Tibial artery (tissue), 4 donors: ENCODE measurements at regions not wholly inside any gene's neighbourhood (a gene's known extent, or its start where the extent isn't known, plus 50 kb on each side); places are given as distances from the start of the nearest gene placed in this dataset.

ENCODE experiments used
- DNase-seq, 2 donors: peaks; one replicate each; pipeline ENCODE4 v3.0.0-alpha.2; 2019
- H3K27ac ChIP-seq, 2 donors: fragments of 200-600 bp; sonication (generic) in 1 of 2; 1 replicate in 1 of 2; 2 replicates in 1 of 2; pipeline ENCODE4 v1.5.1; 2018 to 2019; ENCODE audit warnings: mild to moderate bottlenecking in 1 of 2
- H3K27me3 ChIP-seq, 2 donors: fragments of 200-600 bp; sonication (generic) in 1 of 2; one replicate each; pipeline versions ENCODE4 v1.5.1 to v1.6.0; 2016 to 2019
- H3K36me3 ChIP-seq, 3 donors: fragments of 200-600 bp; sonication (generic) in 2 of 3; one replicate each; pipeline ENCODE4 v1.5.1; 2016 to 2019; ENCODE audit warnings: mild to moderate bottlenecking in 2 of 3
- H3K4me1 ChIP-seq, 4 donors: fragments of 200-600 bp; sonication (generic) in 2 of 4; 1 replicate in 3 of 4; 2 replicates in 1 of 4; pipeline ENCODE4 v1.5.1; 2016 to 2019
- H3K4me3 ChIP-seq, 2 donors: fragments of 200-600 bp; sonication (generic) in 1 of 2; 1 replicate in 1 of 2; 2 replicates in 1 of 2; pipeline ENCODE4 v1.5.1; 2018 to 2019; ENCODE audit warnings: mild to moderate bottlenecking in 2 of 2
- H3K9me3 ChIP-seq, 3 donors: fragments of 200-600 bp; sonication (generic) in 1 of 3; one replicate each; pipeline ENCODE4 v1.5.1; 2016 to 2019
- intact Hi-C: fragments of 100-400 bp; cut with DNase I; formaldehyde crosslinking; loops from one replicate; pipeline ENCODE4 v1.15.0; 2023; ENCODE audit warnings: low total_unique reads
- TF ChIP-seq, protein P1 (sequence below), 2 experiments: fragments of 200-600 bp in 1 of 2; fragments of 450-650 bp in 1 of 2; IDR thresholded peaks; one replicate each; pipeline ENCODE4 v1.5.1; 2017 to 2019; ENCODE audit warnings: antibody characterized with exemption in 2 of 2, mild to moderate bottlenecking in 1 of 2, moderate library complexity in 1 of 2

DNA sequence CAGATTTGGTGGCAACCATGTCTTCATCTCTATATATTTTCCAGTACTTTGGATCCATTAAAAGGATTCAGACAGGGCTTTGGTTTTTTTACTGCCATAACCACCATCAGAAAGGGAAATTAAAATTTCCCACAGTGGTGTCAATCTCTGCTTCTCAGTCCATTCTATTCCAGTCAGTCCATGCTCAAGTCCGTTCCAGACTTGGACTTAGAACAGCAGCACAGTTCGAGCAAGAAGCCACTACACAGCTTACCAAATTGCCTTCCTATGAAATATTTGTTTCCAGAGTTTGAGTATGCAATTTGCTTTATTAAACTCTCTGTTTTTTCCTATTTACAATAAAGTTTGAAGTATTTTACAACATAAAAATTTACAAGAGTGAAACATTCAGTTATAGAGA is 306.5 kb upstream of the GULP1 start:
- Histone ChIP-seq H3K27ac (no peak overlapping the region), H3K27me3 (no peaks in the 10 kb centered on the region), H3K36me3 (no peaks in the 10 kb centered on the region), H3K4me3 (no peak overlapping the region), H3K9me3 (no peaks in the 10 kb centered on the region), H3K4me1 (peaks cover 0 to 39% (median 2%) of the 10 kb centered on the region in 4 donors)
- intact Hi-C loops, result no loop called here
- no peak for DNase-seq
- TF ChIP-seq, protein P1, sequence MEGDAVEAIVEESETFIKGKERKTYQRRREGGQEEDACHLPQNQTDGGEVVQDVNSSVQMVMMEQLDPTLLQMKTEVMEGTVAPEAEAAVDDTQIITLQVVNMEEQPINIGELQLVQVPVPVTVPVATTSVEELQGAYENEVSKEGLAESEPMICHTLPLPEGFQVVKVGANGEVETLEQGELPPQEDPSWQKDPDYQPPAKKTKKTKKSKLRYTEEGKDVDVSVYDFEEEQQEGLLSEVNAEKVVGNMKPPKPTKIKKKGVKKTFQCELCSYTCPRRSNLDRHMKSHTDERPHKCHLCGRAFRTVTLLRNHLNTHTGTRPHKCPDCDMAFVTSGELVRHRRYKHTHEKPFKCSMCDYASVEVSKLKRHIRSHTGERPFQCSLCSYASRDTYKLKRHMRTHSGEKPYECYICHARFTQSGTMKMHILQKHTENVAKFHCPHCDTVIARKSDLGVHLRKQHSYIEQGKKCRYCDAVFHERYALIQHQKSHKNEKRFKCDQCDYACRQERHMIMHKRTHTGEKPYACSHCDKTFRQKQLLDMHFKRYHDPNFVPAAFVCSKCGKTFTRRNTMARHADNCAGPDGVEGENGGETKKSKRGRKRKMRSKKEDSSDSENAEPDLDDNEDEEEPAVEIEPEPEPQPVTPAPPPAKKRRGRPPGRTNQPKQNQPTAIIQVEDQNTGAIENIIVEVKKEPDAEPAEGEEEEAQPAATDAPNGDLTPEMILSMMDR (IDR thresholded peaks at IDR 0.05), result no peak

DNA sequence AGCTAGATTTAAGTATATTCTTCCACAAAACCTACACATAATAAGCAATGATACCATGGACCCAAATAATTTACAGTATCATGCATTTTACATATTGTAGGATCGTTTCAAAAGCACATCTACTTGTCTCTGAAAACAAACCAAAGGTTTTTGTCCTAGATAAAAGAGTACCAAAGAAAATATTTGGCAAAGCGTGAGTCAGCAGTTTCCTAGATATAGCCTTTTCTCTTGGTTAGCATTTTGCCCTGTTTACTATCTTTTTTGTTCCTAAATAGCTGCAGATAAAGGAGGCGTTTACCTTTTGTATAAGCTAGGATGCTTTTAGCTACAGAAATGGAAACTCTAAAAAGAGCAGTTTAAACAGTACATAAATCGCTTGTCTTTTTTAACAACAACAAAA is 305.8 kb upstream of the GULP1 start:
- TF ChIP-seq, protein P1 (IDR thresholded peaks at IDR 0.05), result no peak
- intact Hi-C loops, result no loop called here

DNA sequence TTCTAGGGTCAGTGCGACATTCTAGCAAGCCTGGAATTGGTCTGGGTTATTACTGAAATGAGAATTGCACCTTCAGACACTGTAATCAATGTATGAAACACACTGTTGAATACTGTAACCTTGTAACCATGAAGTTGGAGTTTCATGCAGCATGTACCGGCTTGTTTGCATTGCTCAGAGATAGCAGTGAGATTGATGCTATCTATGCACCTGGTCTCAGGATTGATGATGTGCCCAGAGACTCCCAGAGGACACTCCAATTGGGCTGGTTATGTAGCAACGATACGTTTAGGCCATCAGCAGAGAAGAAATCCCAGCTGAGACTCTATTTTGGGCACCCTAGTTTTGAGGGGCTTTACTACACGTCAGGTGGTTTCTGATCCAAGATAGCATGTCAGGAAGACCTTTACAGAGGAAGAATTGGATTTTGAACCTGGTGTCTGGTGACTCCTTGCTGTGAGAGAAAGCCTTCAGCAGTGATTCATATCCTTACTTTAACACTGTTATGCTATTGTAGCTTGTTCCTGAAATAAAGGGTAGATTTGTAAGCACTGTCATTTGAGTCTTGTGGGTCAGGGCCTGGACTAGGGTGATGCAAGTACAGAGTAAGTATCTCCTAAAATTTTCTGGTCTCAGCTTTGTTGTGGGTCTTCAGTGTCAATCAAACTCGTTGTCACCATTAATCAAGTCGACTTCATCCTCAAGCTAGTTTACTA is 305.1 kb upstream of the GULP1 start:
- H3K9me3 ChIP-seq, result no peaks in the 10 kb centered on the region
- TF ChIP-seq, protein P1 (IDR thresholded peaks at IDR 0.05), result no peak
- DNase-seq, result no peak
- H3K27ac ChIP-seq, result no peak overlapping the region
- no peak overlapping the region for H3K4me3 ChIP-seq
- no peaks in the 10 kb centered on the region for H3K27me3 ChIP-seq
- peaks cover 0 to 39% (median 2%) of the 10 kb centered on the region in 4 donors for H3K4me1 ChIP-seq
- H3K36me3 ChIP-seq, result no peaks in the 10 kb centered on the region
- intact Hi-C loops, result no loop called here

More for the DNA sequence above, 305.8 kb upstream of the GULP1 start:
- Histone ChIP-seq H3K4me3 (no peak overlapping the region), H3K27me3 (no peaks in the 10 kb centered on the region), H3K4me1 (peaks cover 0 to 39% (median 2%) of the 10 kb centered on the region in 4 donors), H3K9me3 (no peaks in the 10 kb centered on the region), H3K36me3 (no peaks in the 10 kb centered on the region), H3K27ac (no peak overlapping the region)
- no peak for DNase-seq

DNA sequence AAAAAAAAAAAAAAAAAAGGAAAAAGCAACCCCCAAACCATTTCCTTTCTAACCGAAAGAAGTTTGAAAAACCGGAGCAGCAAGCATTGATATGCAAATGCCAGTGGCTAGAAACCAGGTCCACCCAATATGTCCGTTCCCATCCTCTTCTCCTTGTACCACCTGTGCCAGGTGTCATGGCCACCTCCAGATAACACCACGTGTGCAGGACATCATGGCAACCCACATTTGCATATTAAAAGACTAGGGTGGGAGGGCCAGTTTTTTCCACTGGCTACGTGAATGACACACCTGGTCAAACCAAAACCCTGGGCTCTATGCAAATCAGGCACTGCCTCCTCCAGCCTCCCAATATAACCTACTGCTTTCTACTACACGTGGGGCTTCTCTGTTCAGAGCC is 303.3 kb upstream of the GULP1 start:
- H3K27ac ChIP-seq, result no peak overlapping the region
- TF ChIP-seq, protein P1 (IDR thresholded peaks at IDR 0.05), result no peak
- intact Hi-C loops, result no loop called here
- no peak for DNase-seq
- H3K9me3 ChIP-seq, result no peaks in the 10 kb centered on the region
- H3K36me3 ChIP-seq, result no peaks in the 10 kb centered on the region
- H3K27me3 ChIP-seq, result no peaks in the 10 kb centered on the region
- H3K4me3 ChIP-seq, result no peak overlapping the region
- H3K4me1 ChIP-seq, result peaks cover 0 to 33% (median under 1%) of the 10 kb centered on the region in 4 donors

DNA sequence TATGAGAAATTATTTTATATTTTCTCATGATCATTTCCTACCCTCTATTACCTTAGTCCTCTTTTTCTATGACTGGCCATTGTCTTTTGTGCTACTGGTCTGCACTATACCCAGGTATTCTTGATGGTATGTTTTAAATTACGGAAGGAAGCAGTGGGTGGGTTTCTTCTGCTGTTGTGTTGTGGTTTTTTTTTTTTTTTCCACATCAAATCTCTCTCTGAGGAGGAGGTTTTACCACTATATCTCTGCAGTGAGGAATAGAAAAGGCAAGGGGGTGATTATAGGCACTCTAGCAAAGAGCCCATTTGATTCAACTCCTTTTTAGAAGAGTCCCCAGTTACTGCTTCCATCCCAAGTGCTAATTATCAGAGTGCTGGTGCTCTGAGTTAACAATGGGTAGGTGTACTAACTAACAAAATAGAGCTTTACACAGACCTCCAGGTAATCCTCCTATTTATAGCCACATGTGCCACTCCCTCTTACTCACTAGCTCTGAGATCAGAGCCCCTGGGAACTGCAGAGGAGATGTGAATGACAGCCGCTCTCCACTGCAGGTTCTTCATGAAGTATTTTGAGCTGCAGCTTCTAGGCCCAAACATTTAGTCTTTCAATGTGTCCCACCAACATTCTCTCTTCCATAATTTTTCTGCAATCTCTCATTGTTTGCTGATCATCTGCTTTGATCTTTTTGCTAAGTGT is 301.6 kb upstream of the GULP1 start:
- H3K36me3 ChIP-seq, result no peaks in the 10 kb centered on the region
- peaks cover 0 to 26% (median 2%) of the 10 kb centered on the region in 4 donors for H3K4me1 ChIP-seq
- no peak for DNase-seq
- no peaks in the 10 kb centered on the region for H3K27me3 ChIP-seq
- no peak overlapping the region for H3K27ac ChIP-seq
- no peaks in the 10 kb centered on the region for H3K9me3 ChIP-seq
- H3K4me3 ChIP-seq, result no peak overlapping the region
- intact Hi-C loops, result no loop called here
- TF ChIP-seq, protein P1 (IDR thresholded peaks at IDR 0.05), result no peak
